Lower lobe of right lung (tissue), 2 donors: ENCODE measurements at regions not wholly inside any gene's neighbourhood (a gene's known extent, or its start where the extent isn't known, plus 50 kb on each side); places are given as distances from the start of the nearest gene placed in this dataset.

Source experiments
- ATAC-seq, 2 donors: fragments of 200-7000 bp; cut with Tn5 transposase; one replicate each; pipeline ENCODE4 v1.9.1; 2020 to 2022; ENCODE audit warnings: mild to moderate bottlenecking in 2 of 2, moderate library complexity in 2 of 2
- DNase-seq: peaks from one replicate; pipeline ENCODE4 v3.0.0-alpha.2; 2020
- H3K27ac ChIP-seq: fragments of 200-600 bp; one replicate; pipeline ENCODE4 v1.8.0; 2022
- H3K27me3 ChIP-seq: fragments of 200-600 bp; one replicate; pipeline ENCODE4 v1.8.0; 2022; ENCODE audit warnings: low read depth
- H3K36me3 ChIP-seq: fragments of 200-600 bp; one replicate; pipeline ENCODE4 v1.8.0; 2022; ENCODE audit warnings: mild to moderate bottlenecking
- H3K4me1 ChIP-seq: fragments of 200-600 bp; one replicate; pipeline ENCODE4 v1.8.0; 2022
- H3K4me3 ChIP-seq: fragments of 200-600 bp; one replicate; pipeline ENCODE4 v1.8.0; 2022; ENCODE audit warnings: mild to moderate bottlenecking
- H3K9me3 ChIP-seq: fragments of 200-600 bp; one replicate; pipeline ENCODE4 v1.8.0; 2022
- intact Hi-C: fragments of 100-400 bp; cut with DNase I; formaldehyde crosslinking; loops from one replicate; pipeline ENCODE4 v1.11.0; 2022
- TF ChIP-seq, protein P1 (sequence below): fragments of 200-600 bp; IDR thresholded peaks from one replicate; pipeline ENCODE4 v1.8.0; 2022; ENCODE audit warnings: antibody characterized with exemption, mild to moderate bottlenecking
- donor health status: DM: no; HTN: yes; CAD: no; lungs with severe emphysema.

DNA sequence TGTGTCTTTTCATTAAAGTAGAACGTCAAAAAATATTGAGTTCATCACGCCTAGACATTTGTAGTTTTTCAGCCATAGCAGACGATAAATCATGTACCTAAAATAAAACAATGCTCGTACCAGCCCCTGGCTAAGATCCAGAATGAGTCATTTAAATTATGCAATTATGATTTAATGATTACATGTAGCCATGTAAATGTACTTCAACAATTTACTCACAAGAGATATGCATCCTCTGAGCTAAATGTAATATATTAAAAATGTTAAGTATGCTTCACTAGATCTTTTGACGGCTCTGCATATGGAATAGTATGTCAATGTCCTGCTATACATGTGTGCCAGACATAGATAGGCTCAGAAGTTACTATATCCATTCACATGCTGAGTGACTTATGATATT lies 1077.8 kb downstream of the ARAP2 start:
- Histone ChIP-seq H3K27me3 (no peaks in the 10 kb centered on the region), H3K4me1 (no peaks in the 10 kb centered on the region), H3K9me3 (no peaks in the 10 kb centered on the region), H3K4me3 (no peak overlapping the region), H3K36me3 (no peaks in the 10 kb centered on the region), H3K27ac (no peak overlapping the region)
- no peak for ATAC-seq
- TF ChIP-seq, protein P1, sequence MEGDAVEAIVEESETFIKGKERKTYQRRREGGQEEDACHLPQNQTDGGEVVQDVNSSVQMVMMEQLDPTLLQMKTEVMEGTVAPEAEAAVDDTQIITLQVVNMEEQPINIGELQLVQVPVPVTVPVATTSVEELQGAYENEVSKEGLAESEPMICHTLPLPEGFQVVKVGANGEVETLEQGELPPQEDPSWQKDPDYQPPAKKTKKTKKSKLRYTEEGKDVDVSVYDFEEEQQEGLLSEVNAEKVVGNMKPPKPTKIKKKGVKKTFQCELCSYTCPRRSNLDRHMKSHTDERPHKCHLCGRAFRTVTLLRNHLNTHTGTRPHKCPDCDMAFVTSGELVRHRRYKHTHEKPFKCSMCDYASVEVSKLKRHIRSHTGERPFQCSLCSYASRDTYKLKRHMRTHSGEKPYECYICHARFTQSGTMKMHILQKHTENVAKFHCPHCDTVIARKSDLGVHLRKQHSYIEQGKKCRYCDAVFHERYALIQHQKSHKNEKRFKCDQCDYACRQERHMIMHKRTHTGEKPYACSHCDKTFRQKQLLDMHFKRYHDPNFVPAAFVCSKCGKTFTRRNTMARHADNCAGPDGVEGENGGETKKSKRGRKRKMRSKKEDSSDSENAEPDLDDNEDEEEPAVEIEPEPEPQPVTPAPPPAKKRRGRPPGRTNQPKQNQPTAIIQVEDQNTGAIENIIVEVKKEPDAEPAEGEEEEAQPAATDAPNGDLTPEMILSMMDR: no peak
- intact Hi-C loops: no loop called here
- no peak for DNase-seq

DNA sequence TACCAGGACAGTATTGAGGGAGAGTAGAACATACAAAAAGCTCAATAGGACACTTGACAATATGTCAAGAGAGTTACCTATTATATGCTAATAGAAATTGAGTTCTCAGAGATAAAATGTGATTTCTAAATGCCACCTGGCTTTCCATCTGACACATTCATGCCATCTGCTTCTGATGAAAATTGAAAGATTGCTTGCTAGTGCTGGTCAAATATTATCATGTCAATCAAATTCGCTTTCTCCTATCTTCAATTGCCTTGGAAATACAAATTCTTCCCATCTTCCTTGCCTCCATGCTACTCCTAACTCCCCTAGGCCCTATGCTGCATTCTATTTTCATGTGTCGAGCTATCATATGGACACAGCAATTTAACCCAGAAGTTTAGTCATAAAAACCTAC lies 1076.9 kb downstream of the ARAP2 start:
- DNase-seq: no peak
- H3K27me3 ChIP-seq: no peaks in the 10 kb centered on the region
- TF ChIP-seq, protein P1: no peak
- H3K9me3 ChIP-seq: no peaks in the 10 kb centered on the region
- no peak for ATAC-seq
- intact Hi-C loops: no loop called here
- H3K27ac ChIP-seq: no peak overlapping the region
- H3K4me3 ChIP-seq: no peak overlapping the region
- no peaks in the 10 kb centered on the region for H3K36me3 ChIP-seq
- no peaks in the 10 kb centered on the region for H3K4me1 ChIP-seq

- Histone ChIP-seq H3K4me1 (no peaks in the 10 kb centered on the region), H3K27ac (no peak overlapping the region), H3K27me3 (no peaks in the 10 kb centered on the region), H3K4me3 (no peak overlapping the region), H3K36me3 (no peaks in the 10 kb centered on the region), H3K9me3 (no peaks in the 10 kb centered on the region)
- no peak for ATAC-seq
- TF ChIP-seq, protein P1: no peak
- intact Hi-C loops: no loop called here
- no peak for DNase-seq
Observed at GRCh38 chr4:35175487-35175886, 1068.8 kb downstream of the ARAP2 start.

DNA sequence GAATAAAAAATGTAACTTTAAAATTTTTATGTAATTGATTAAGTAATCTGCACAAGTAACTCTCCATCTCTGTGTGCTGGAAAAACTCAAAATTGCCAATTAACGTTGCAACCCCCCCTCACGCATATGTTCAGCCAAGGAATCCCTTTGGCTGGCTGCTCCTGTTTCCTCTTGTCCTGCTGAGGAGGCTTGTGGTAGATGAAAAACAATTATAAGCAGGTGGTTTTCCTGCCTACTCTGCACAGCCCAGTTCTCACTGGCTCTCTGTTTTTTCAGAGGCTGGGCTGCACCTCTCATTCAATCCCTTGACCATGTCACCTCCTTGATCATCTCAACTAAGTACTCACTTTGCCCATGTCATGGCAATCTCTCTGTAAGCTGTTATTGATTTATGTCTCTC lies 1068.4 kb downstream of the ARAP2 start:
- no peak overlapping the region for H3K27ac ChIP-seq
- H3K9me3 ChIP-seq: no peaks in the 10 kb centered on the region
- ATAC-seq (no peak), DNase-seq (no peak)
- no peaks in the 10 kb centered on the region for H3K4me1 ChIP-seq
- no peaks in the 10 kb centered on the region for H3K36me3 ChIP-seq
- no peak overlapping the region for H3K4me3 ChIP-seq
- intact Hi-C loops: no loop called here
- no peaks in the 10 kb centered on the region for H3K27me3 ChIP-seq
- TF ChIP-seq, protein P1: no peak

DNA sequence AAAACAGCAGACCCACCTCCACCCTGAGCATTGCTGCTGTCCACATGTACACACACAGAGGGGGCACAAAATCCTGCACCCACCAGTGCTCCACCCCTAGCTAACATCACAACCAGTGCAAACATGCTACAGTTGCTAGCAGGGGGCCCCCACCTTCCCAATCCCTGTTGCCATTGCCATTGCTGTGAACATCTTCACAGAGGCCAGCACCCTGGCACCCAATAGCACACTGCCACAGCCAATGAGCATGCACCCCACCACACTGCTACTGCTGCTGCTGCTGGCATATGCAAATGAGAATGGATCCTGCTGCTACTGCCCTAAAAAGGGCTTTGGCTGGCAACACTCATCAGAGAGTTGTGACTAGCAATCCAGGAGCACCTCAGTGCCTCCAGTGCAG lies 1061.9 kb downstream of the ARAP2 start:
- ATAC-seq (peak in 1 of 2 donors; percentile 27), DNase-seq (no peak)
- intact Hi-C loops: no loop called here
- Histone ChIP-seq H3K4me1 (no peaks in the 10 kb centered on the region), H3K27me3 (no peaks in the 10 kb centered on the region), H3K4me3 (no peak overlapping the region), H3K27ac (no peak overlapping the region), H3K36me3 (no peaks in the 10 kb centered on the region), H3K9me3 (no peaks in the 10 kb centered on the region)
- TF ChIP-seq, protein P1: no peak
